ENCODE measurements at regions not wholly inside any gene's neighbourhood (a gene's known extent, or its start where the extent isn't known, plus 50 kb on each side); places are given as distances from the start of the nearest gene placed in this dataset.

- no peaks in the 10 kb centered on the region for H3K9me3 Mint-ChIP-seq
- no peak overlapping the region for H3K56ac ChIP-seq (ENCODE audit: insufficient read length, low read depth, low read length)
- no peak overlapping the region for H3K4me2 ChIP-seq (ENCODE audit: insufficient read depth, insufficient read length, low read length)
- H2AFZ ChIP-seq (ENCODE audit: low read length), result no peak overlapping the region
- no peak overlapping the region for H2BK120ac ChIP-seq (ENCODE audit: low read depth, low read length, poor library complexity, severe bottlenecking)
- no peak overlapping the region for H2BK12ac ChIP-seq (ENCODE audit: insufficient read length, low read depth, low read length)
- H3K4ac ChIP-seq (ENCODE audit: low read depth, low read length), result no peak overlapping the region
- H3K27me3 ChIP-seq (ENCODE audit: insufficient read depth, low read length), result no peaks in the 10 kb centered on the region
- no peak overlapping the region for H2BK15ac ChIP-seq (ENCODE audit: low read depth, low read length)
- H3K14ac ChIP-seq (ENCODE audit: insufficient read depth, low read length), result no peak overlapping the region
- no peaks in the 10 kb centered on the region for H3K23me2 ChIP-seq (ENCODE audit: insufficient read length, low read depth, low read length, poor library complexity, severe bottlenecking)
- H3K9me3 ChIP-seq (ENCODE audit: control insufficient read depth, low read depth, low read length), result no peaks in the 10 kb centered on the region
- no peak overlapping the region for H3K27ac ChIP-seq (ENCODE audit: insufficient read length, low read depth, low read length)
- H3K4me3 Mint-ChIP-seq, result no peak overlapping the region
- H3K27ac Mint-ChIP-seq, result no peak overlapping the region
- TF ChIP-seq CTCF (conservative IDR thresholded peaks at IDR 0.05), result no peak
- DNase-seq, result no peak
- H3K36me3 Mint-ChIP-seq (ENCODE audit: insufficient read depth in 1 of 3, low read depth in 3 of 3), result no peaks in the 10 kb centered on the region
- no CpG with 5 or more reads among the region's 2 CpGs for WGBS (ENCODE audit: extremely low coverage, insufficient read length, low lambda C conversion rate)
- H4K5ac ChIP-seq (ENCODE audit: insufficient read length, low read depth, low read length), result no peak overlapping the region
- no peaks in the 10 kb centered on the region for H3K79me2 ChIP-seq (ENCODE audit: insufficient read depth, low read length)
- H4K8ac ChIP-seq (replicated peaks; ENCODE audit: insufficient read length, low read depth, low read length), result no peak overlapping the region
- no peak overlapping the region for H3K23ac ChIP-seq (ENCODE audit: insufficient read length, low read depth, low read length)
- no peak overlapping the region for H2AK5ac ChIP-seq (ENCODE audit: insufficient read length, low read length)
- no peak overlapping the region for H2BK5ac ChIP-seq (ENCODE audit: insufficient read length, low read length)
- H3K18ac ChIP-seq (ENCODE audit: insufficient read length, low read depth, low read length), result no peak overlapping the region
- no peaks in the 10 kb centered on the region for H3K27me3 Mint-ChIP-seq (ENCODE audit: low read depth)
- no peak overlapping the region for H3K9ac ChIP-seq (ENCODE audit: extremely low read depth, insufficient read length, low read length)
- H2BK20ac ChIP-seq (ENCODE audit: low read depth, low read length, poor library complexity, severe bottlenecking), result no peak overlapping the region
- H4K20me1 ChIP-seq (ENCODE audit: control insufficient read depth, insufficient read depth, insufficient read length), result no peaks in the 10 kb centered on the region
- H3K4me1 Mint-ChIP-seq, result no peaks in the 10 kb centered on the region
- H3K79me1 ChIP-seq (ENCODE audit: insufficient read depth, low read depth, low read length, poor library complexity, severe bottlenecking), result no peaks in the 10 kb centered on the region
- H3K4me1 ChIP-seq (ENCODE audit: insufficient read depth, low read length), result no peaks in the 10 kb centered on the region
- H3T11ph ChIP-seq (ENCODE audit: low read length), result no peak overlapping the region
- H4K91ac ChIP-seq (ENCODE audit: insufficient read length, low read depth, low read length), result no peak overlapping the region
Observed at GRCh38 chr3:151940481-151940880, 67.0 kb downstream of the SUCNR1 start.

All from H9 (cell line).